HEK293T (cell line): ENCODE measurements at regions not wholly inside any gene's neighbourhood (a gene's known extent, or its start where the extent isn't known, plus 50 kb on each side); places are given as distances from the start of the nearest gene placed in this dataset.

Experiments
- ARNT ChIP-seq: fragments of 450-650 bp; IDR thresholded peaks from 2 replicates; pipeline ENCODE4 v1.6.1; 2017; ENCODE audit warnings: mild to moderate bottlenecking
- BHLHE40 ChIP-seq: fragments of 450-650 bp; IDR thresholded peaks from 2 replicates; pipeline ENCODE4 v1.6.1; 2016; ENCODE audit warnings: mild to moderate bottlenecking, moderate library complexity, borderline replicate concordance
- CTBP1 ChIP-seq: fragments of 450-650 bp; IDR thresholded peaks from 2 replicates; pipeline ENCODE4 v1.6.1; 2016; ENCODE audit warnings: borderline replicate concordance
- FOXA1 ChIP-seq: fragments of 450-650 bp; IDR thresholded peaks from 2 replicates; pipeline ENCODE4 v1.6.1; 2016; ENCODE audit warnings: mild to moderate bottlenecking
- FOXK2 ChIP-seq: fragments of 450-650 bp; IDR thresholded peaks from 2 replicates; pipeline ENCODE4 v1.6.1; 2016; ENCODE audit warnings: mild to moderate bottlenecking
- FOXM1 ChIP-seq: fragments of 450-650 bp; IDR thresholded peaks from 2 replicates; pipeline ENCODE4 v1.6.1; 2017; ENCODE audit warnings: mild to moderate bottlenecking, borderline replicate concordance
- HDGF ChIP-seq: fragments of 450-650 bp; IDR thresholded peaks from 2 replicates; pipeline ENCODE4 v1.6.1; 2017; ENCODE audit warnings: antibody characterized with exemption, borderline replicate concordance
- SP1 ChIP-seq: fragments of 450-650 bp; IDR thresholded peaks from 2 replicates; pipeline ENCODE4 v1.6.1; 2017
- SUZ12 ChIP-seq: fragments of 450-650 bp; IDR thresholded peaks from 2 replicates; pipeline ENCODE4 v1.6.1; 2016; ENCODE audit warnings: mild to moderate bottlenecking
- TARDBP ChIP-seq: fragments of 450-650 bp; IDR thresholded peaks from 2 replicates; pipeline ENCODE4 v1.6.1; 2016
- ZNF384 ChIP-seq: fragments of 450-650 bp; IDR thresholded peaks from 2 replicates; pipeline ENCODE4 v1.6.1; 2016
- TF ChIP-seq, protein P1 (sequence below): fragments of 450-650 bp; IDR thresholded peaks from 2 replicates; pipeline ENCODE4 v1.6.1; 2016

DNA sequence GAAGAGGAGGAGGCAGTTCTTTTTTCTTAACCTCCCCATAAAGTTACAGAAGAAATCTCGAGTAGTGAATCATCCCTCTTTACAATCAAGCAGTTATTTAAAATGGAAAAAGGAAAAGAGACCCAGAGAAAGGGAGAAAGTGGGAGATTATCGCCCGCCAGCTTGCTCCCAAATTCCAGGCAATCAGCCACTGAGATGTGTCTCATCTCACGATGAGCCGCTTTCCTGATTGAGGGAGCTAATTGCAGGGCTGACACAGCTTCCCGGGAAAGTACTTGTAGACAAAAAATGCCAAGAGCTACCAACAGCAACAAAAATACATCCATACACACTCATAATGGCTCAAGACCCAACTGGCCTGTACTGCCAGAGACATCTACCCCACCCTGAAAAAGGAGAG lies 191.6 kb upstream of the ZC3H12A start:
- TF ChIP-seq SP1 (no peak), TARDBP (no peak), HDGF (no peak), BHLHE40 (no peak), FOXK2 (no peak), ZNF384 (no peak), SUZ12 (no peak), FOXM1 (no peak), FOXA1 (no peak), CTBP1 (no peak), ARNT (no peak)
- TF ChIP-seq, protein P1, sequence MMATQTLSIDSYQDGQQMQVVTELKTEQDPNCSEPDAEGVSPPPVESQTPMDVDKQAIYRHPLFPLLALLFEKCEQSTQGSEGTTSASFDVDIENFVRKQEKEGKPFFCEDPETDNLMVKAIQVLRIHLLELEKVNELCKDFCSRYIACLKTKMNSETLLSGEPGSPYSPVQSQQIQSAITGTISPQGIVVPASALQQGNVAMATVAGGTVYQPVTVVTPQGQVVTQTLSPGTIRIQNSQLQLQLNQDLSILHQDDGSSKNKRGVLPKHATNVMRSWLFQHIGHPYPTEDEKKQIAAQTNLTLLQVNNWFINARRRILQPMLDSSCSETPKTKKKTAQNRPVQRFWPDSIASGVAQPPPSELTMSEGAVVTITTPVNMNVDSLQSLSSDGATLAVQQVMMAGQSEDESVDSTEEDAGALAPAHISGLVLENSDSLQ: no peak
